ENCODE measurements at regions not wholly inside any gene's neighbourhood (a gene's known extent, or its start where the extent isn't known, plus 50 kb on each side); places are given as distances from the start of the nearest gene placed in this dataset.

- TF ChIP-seq ZNF114 (CRISPR knock-in tag; IDR thresholded peaks at IDR 0.05) (no peak), EZH2phosphoT487 (IDR thresholded peaks at IDR 0.05; ENCODE audit: unreplicated experiment) (no peak)
- TF ChIP-seq, protein P1, sequence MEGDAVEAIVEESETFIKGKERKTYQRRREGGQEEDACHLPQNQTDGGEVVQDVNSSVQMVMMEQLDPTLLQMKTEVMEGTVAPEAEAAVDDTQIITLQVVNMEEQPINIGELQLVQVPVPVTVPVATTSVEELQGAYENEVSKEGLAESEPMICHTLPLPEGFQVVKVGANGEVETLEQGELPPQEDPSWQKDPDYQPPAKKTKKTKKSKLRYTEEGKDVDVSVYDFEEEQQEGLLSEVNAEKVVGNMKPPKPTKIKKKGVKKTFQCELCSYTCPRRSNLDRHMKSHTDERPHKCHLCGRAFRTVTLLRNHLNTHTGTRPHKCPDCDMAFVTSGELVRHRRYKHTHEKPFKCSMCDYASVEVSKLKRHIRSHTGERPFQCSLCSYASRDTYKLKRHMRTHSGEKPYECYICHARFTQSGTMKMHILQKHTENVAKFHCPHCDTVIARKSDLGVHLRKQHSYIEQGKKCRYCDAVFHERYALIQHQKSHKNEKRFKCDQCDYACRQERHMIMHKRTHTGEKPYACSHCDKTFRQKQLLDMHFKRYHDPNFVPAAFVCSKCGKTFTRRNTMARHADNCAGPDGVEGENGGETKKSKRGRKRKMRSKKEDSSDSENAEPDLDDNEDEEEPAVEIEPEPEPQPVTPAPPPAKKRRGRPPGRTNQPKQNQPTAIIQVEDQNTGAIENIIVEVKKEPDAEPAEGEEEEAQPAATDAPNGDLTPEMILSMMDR (conservative IDR thresholded peaks at IDR 0.05; ENCODE audit: low read depth in 2 of 2), result no peak
- TF ChIP-seq, protein P2, sequence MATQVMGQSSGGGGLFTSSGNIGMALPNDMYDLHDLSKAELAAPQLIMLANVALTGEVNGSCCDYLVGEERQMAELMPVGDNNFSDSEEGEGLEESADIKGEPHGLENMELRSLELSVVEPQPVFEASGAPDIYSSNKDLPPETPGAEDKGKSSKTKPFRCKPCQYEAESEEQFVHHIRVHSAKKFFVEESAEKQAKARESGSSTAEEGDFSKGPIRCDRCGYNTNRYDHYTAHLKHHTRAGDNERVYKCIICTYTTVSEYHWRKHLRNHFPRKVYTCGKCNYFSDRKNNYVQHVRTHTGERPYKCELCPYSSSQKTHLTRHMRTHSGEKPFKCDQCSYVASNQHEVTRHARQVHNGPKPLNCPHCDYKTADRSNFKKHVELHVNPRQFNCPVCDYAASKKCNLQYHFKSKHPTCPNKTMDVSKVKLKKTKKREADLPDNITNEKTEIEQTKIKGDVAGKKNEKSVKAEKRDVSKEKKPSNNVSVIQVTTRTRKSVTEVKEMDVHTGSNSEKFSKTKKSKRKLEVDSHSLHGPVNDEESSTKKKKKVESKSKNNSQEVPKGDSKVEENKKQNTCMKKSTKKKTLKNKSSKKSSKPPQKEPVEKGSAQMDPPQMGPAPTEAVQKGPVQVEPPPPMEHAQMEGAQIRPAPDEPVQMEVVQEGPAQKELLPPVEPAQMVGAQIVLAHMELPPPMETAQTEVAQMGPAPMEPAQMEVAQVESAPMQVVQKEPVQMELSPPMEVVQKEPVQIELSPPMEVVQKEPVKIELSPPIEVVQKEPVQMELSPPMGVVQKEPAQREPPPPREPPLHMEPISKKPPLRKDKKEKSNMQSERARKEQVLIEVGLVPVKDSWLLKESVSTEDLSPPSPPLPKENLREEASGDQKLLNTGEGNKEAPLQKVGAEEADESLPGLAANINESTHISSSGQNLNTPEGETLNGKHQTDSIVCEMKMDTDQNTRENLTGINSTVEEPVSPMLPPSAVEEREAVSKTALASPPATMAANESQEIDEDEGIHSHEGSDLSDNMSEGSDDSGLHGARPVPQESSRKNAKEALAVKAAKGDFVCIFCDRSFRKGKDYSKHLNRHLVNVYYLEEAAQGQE (IDR thresholded peaks at IDR 0.05; ENCODE audit: unreplicated experiment), result no peak
These were observed 226.3 kb downstream of the DMRT2 start (continued) for GRCh38 chr9:1276474-1276873.

GRCh38 chr9:1284727-1285126, 234.6 kb downstream of the DMRT2 start:
- H3K9me3 Mint-ChIP-seq, result no peaks in the 10 kb centered on the region
- no peaks in the 10 kb centered on the region for H3K79me2 ChIP-seq (replicated peaks; ENCODE audit: insufficient read depth)
- TF ChIP-seq, protein P1 (conservative IDR thresholded peaks at IDR 0.05; ENCODE audit: low read depth in 2 of 2), result no peak
- no peak for TF ChIP-seq EZH2 (IDR thresholded peaks at IDR 0.05; ENCODE audit: low read depth, unreplicated experiment)
- no peak for TF ChIP-seq CREB1 (CRISPR knock-in tag; IDR thresholded peaks at IDR 0.05; ENCODE audit: low read depth)
- TF ChIP-seq NANOG (IDR thresholded peaks at IDR 0.05; ENCODE audit: borderline replicate concordance), result no peak
- no peak for TF ChIP-seq POLR2AphosphoS5 (IDR thresholded peaks at IDR 0.05; ENCODE audit: low read depth)
- no peak for TF ChIP-seq EZH2phosphoT487 (IDR thresholded peaks at IDR 0.05; ENCODE audit: unreplicated experiment)
- TF ChIP-seq, protein P2 (IDR thresholded peaks at IDR 0.05; ENCODE audit: unreplicated experiment), result no peak
- no peak for TF ChIP-seq STAT1 (IDR thresholded peaks at IDR 0.05; ENCODE audit: unreplicated experiment)

More at GRCh38 chr9:1284727-1285126, 234.6 kb downstream of the DMRT2 start:
- no peaks in the 10 kb centered on the region for H3F3A ChIP-seq (replicated peaks; ENCODE audit: low read depth)
- ATAC-seq (no peak), DNase-seq (ENCODE audit: low spot score) (no peak)
- no peak overlapping the region for H3K4me2 ChIP-seq
- H4K20me1 ChIP-seq (replicated peaks; ENCODE audit: insufficient read depth), result no peaks in the 10 kb centered on the region
- H3K27ac ChIP-seq (ENCODE audit: low read depth), result no peak overlapping the region
- no peaks in the 10 kb centered on the region for H3K9me2 ChIP-seq (ENCODE audit: insufficient read depth)
- H3K4me3 ChIP-seq, result no peak overlapping the region
- no peaks in the 10 kb centered on the region for H3K4me1 ChIP-seq (ENCODE audit: insufficient read depth)
- H3K4me3 Mint-ChIP-seq, result no peak overlapping the region
- H2AFZ ChIP-seq, result no peak overlapping the region
- H3K27ac Mint-ChIP-seq, result no peak overlapping the region
- no peaks in the 10 kb centered on the region for H3K27me3 ChIP-seq (ENCODE audit: insufficient read depth)
- no peaks in the 10 kb centered on the region for H3K36me3 Mint-ChIP-seq (ENCODE audit: low read depth)
- no peaks in the 10 kb centered on the region for H3K36me3 ChIP-seq (ENCODE audit: insufficient read depth)
- H3K4me1 Mint-ChIP-seq, result no peaks in the 10 kb centered on the region
- no peaks in the 10 kb centered on the region for H3K27me3 Mint-ChIP-seq (ENCODE audit: insufficient read depth, low read depth, poor library complexity)

All from GM23338 (cell line).